ENCODE measurements at regions not wholly inside any gene's neighbourhood (a gene's known extent, or its start where the extent isn't known, plus 50 kb on each side); places are given as distances from the start of the nearest gene placed in this dataset.

DNA sequence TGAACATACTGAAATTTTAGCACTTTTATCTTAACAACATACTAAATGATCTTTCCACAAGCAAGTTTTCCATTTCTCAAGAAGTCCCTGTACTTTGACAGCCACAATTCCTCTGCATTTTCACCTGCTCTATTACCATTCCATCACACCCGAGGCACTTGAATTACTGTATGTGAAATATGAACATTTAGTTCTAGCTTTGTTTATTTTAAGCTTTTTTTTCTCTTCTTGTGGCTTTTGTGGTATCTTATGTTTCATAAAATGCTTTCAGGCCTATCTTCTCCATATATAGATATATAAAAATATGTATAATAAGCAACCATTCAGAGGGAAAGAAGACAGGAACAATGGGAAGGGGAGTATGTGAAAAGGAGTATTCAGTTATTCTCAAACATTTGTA is 693.9 kb downstream of the SATB2 start:
- H3K27me3 ChIP-seq (replicated peaks; ENCODE audit: insufficient read depth, low read length), result no peaks in the 10 kb centered on the region
- H4K20me1 ChIP-seq (ENCODE audit: insufficient read depth, low read length), result no peaks in the 10 kb centered on the region
- peak; percentile 10 for DNase-seq
- no peak overlapping the region for H3K9ac ChIP-seq (ENCODE audit: low read length)
- no peaks in the 10 kb centered on the region for H3F3A ChIP-seq (ENCODE audit: insufficient read depth, low read length)
- TF ChIP-seq, protein P1, sequence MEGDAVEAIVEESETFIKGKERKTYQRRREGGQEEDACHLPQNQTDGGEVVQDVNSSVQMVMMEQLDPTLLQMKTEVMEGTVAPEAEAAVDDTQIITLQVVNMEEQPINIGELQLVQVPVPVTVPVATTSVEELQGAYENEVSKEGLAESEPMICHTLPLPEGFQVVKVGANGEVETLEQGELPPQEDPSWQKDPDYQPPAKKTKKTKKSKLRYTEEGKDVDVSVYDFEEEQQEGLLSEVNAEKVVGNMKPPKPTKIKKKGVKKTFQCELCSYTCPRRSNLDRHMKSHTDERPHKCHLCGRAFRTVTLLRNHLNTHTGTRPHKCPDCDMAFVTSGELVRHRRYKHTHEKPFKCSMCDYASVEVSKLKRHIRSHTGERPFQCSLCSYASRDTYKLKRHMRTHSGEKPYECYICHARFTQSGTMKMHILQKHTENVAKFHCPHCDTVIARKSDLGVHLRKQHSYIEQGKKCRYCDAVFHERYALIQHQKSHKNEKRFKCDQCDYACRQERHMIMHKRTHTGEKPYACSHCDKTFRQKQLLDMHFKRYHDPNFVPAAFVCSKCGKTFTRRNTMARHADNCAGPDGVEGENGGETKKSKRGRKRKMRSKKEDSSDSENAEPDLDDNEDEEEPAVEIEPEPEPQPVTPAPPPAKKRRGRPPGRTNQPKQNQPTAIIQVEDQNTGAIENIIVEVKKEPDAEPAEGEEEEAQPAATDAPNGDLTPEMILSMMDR (IDR thresholded peaks at IDR 0.05; ENCODE audit: low read length), result no peak
- no peak for TF ChIP-seq EZH2 (optimal IDR thresholded peaks at IDR 0.05; ENCODE audit: low read depth, low read length)
- no peak for TF ChIP-seq EZH2phosphoT487 (IDR thresholded peaks at IDR 0.05; ENCODE audit: low read length)
- H3K79me2 ChIP-seq (ENCODE audit: low read length), result no peaks in the 10 kb centered on the region
- H3K9me3 ChIP-seq (replicated peaks; ENCODE audit: insufficient read depth, low read length), result no peaks in the 10 kb centered on the region
- no peak overlapping the region for H3K4me3 ChIP-seq (ENCODE audit: low read length)
- no peak overlapping the region for H3K4me2 ChIP-seq (ENCODE audit: low read depth, low read length)
- no peak overlapping the region for H2AFZ ChIP-seq (ENCODE audit: low read length)
- no peak overlapping the region for H3K27ac ChIP-seq (ENCODE audit: low read length)
- no peaks in the 10 kb centered on the region for H3K4me1 ChIP-seq (ENCODE audit: low read length)
- no peaks in the 10 kb centered on the region for H3K36me3 ChIP-seq (replicated peaks; ENCODE audit: insufficient read depth, low read length)
- no peaks in the 10 kb centered on the region for H3K9me2 ChIP-seq (replicated peaks; ENCODE audit: insufficient read depth, low read length)

DNA sequence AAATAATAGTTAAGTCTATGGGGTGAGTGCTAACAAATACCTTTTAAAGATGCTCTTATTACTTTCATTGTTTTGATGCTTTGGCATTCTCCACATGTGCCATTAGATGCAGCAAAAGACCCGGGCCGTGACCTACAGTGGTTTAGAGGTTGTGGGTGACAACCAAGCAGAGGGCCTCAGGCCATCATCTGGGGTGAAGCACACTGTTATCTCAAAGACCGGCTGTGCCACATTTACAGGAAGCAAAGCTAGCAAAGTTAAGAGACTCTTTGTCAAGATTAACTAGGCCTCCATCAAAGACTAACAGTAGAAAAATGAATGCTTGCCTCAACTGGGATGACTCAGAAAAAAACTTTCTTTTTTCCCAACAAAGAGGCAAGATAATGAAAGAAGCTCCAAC is 695.3 kb downstream of the SATB2 start:
- no peak overlapping the region for H3K9ac ChIP-seq (ENCODE audit: low read length)
- H4K20me1 ChIP-seq (ENCODE audit: insufficient read depth, low read length), result no peaks in the 10 kb centered on the region
- no peaks in the 10 kb centered on the region for H3K79me2 ChIP-seq (ENCODE audit: low read length)
- H3K4me2 ChIP-seq (ENCODE audit: low read depth, low read length), result no peak overlapping the region
- no peak for TF ChIP-seq EZH2 (optimal IDR thresholded peaks at IDR 0.05; ENCODE audit: low read depth, low read length)
- TF ChIP-seq, protein P1 (IDR thresholded peaks at IDR 0.05; ENCODE audit: low read length), result no peak
- no peak for TF ChIP-seq EZH2phosphoT487 (IDR thresholded peaks at IDR 0.05; ENCODE audit: low read length)
- no peaks in the 10 kb centered on the region for H3K9me2 ChIP-seq (replicated peaks; ENCODE audit: insufficient read depth, low read length)
- no peaks in the 10 kb centered on the region for H3F3A ChIP-seq (ENCODE audit: insufficient read depth, low read length)
- H3K27me3 ChIP-seq (replicated peaks; ENCODE audit: insufficient read depth, low read length), result no peaks in the 10 kb centered on the region
- no peaks in the 10 kb centered on the region for H3K36me3 ChIP-seq (replicated peaks; ENCODE audit: insufficient read depth, low read length)
- H3K4me1 ChIP-seq (ENCODE audit: low read length), result no peaks in the 10 kb centered on the region
- no peaks in the 10 kb centered on the region for H3K9me3 ChIP-seq (replicated peaks; ENCODE audit: insufficient read depth, low read length)
- no peak overlapping the region for H3K27ac ChIP-seq (ENCODE audit: low read length)
- no peak for DNase-seq
- H3K4me3 ChIP-seq (ENCODE audit: low read length), result no peak overlapping the region
- no peak overlapping the region for H2AFZ ChIP-seq (ENCODE audit: low read length)

DNA sequence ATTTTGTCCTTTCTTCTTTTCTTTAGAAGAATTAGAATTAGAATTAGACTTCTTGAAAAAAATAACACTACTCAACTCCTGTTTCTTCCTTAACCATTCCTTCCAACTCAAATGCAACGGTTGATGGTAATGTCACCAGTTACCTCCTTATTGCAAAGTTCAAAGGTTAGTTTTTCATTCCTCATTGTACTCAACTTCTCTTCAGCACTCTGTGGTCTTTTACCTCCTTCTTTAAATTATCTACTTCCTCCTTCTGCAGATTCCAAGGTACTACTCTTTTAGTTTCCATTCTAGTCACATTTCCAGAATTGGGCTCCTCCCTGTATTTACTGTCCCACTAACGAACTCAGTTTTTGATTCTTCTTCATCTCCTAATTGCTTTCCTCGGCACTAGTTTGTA is 700.7 kb downstream of the SATB2 start:
- no peaks in the 10 kb centered on the region for H3K9me3 ChIP-seq (replicated peaks; ENCODE audit: insufficient read depth, low read length)
- no peak overlapping the region for H3K27ac ChIP-seq (ENCODE audit: low read length)
- H3K4me3 ChIP-seq (ENCODE audit: low read length), result no peak overlapping the region
- H3K27me3 ChIP-seq (replicated peaks; ENCODE audit: insufficient read depth, low read length), result no peaks in the 10 kb centered on the region
- H3K4me1 ChIP-seq (ENCODE audit: low read length), result no peaks in the 10 kb centered on the region
- H3K9me2 ChIP-seq (replicated peaks; ENCODE audit: insufficient read depth, low read length), result no peaks in the 10 kb centered on the region
- H4K20me1 ChIP-seq (ENCODE audit: insufficient read depth, low read length), result no peaks in the 10 kb centered on the region
- no peaks in the 10 kb centered on the region for H3K36me3 ChIP-seq (replicated peaks; ENCODE audit: insufficient read depth, low read length)
- no peaks in the 10 kb centered on the region for H3F3A ChIP-seq (ENCODE audit: insufficient read depth, low read length)
- H3K79me2 ChIP-seq (ENCODE audit: low read length), result no peaks in the 10 kb centered on the region
- H2AFZ ChIP-seq (ENCODE audit: low read length), result no peak overlapping the region
- TF ChIP-seq EZH2 (optimal IDR thresholded peaks at IDR 0.05; ENCODE audit: low read depth, low read length), result no peak
- H3K9ac ChIP-seq (ENCODE audit: low read length), result no peak overlapping the region
- no peak for DNase-seq
- no peak overlapping the region for H3K4me2 ChIP-seq (ENCODE audit: low read depth, low read length)

DNA sequence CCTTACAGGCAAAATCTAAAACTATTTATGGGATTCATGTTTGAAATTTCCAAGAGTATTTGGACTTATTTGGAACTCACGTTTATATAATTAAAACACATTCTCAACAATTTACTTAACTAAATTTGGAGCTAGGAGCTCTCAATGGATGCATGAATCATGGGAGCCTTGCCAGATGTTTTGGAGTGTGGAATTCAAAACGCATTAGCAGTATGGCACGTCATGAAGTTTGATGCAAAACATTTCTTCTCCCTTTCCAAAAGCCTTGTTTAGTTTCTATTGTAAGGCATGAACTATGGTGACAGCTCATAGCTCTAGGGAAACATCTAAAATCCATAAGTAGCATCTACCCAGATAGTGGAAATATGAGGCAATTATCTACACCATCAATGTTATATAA is 701.6 kb downstream of the SATB2 start:
- H4K20me1 ChIP-seq (ENCODE audit: insufficient read depth, low read length), result no peaks in the 10 kb centered on the region
- TF ChIP-seq EZH2 (optimal IDR thresholded peaks at IDR 0.05; ENCODE audit: low read depth, low read length), result no peak
- TF ChIP-seq, protein P1 (IDR thresholded peaks at IDR 0.05; ENCODE audit: low read length), result no peak
- TF ChIP-seq EZH2phosphoT487 (IDR thresholded peaks at IDR 0.05; ENCODE audit: low read length), result no peak
- DNase-seq, result no peak
- H3K9ac ChIP-seq (ENCODE audit: low read length), result no peak overlapping the region
- no peaks in the 10 kb centered on the region for H3K27me3 ChIP-seq (replicated peaks; ENCODE audit: insufficient read depth, low read length)
- no peaks in the 10 kb centered on the region for H3K36me3 ChIP-seq (replicated peaks; ENCODE audit: insufficient read depth, low read length)
- H3K4me3 ChIP-seq (ENCODE audit: low read length), result no peak overlapping the region
- H3K4me2 ChIP-seq (ENCODE audit: low read depth, low read length), result no peak overlapping the region
- no peak overlapping the region for H2AFZ ChIP-seq (ENCODE audit: low read length)
- no peaks in the 10 kb centered on the region for H3K4me1 ChIP-seq (ENCODE audit: low read length)
- H3K9me2 ChIP-seq (replicated peaks; ENCODE audit: insufficient read depth, low read length), result no peaks in the 10 kb centered on the region
- H3F3A ChIP-seq (ENCODE audit: insufficient read depth, low read length), result no peaks in the 10 kb centered on the region
- H3K27ac ChIP-seq (ENCODE audit: low read length), result no peak overlapping the region
- H3K9me3 ChIP-seq (replicated peaks; ENCODE audit: insufficient read depth, low read length), result no peaks in the 10 kb centered on the region
- no peaks in the 10 kb centered on the region for H3K79me2 ChIP-seq (ENCODE audit: low read length)
